CD14-positive monocyte (primary cell): ENCODE measurements at regions not wholly inside any gene's neighbourhood (a gene's known extent, or its start where the extent isn't known, plus 50 kb on each side); places are given as distances from the start of the nearest gene placed in this dataset.
A peak's percentile ranks its signal among the peaks of the same experiment; 100 is the strongest.
"Not testable (repeated sequence)": the region's sequence is repeated elsewhere in the genome, so short reads cannot be mapped to it uniquely, and the experiment has no call there.

Experiments
- DNase-seq, 3 donors: peaks; one replicate each; pipeline ENCODE4 v3.0.0-alpha.2; 2011 to 2022
- H2AFZ ChIP-seq: 2 replicates; pipeline ENCODE4 v1.6.0; 2012; ENCODE audit warnings: mild to moderate bottlenecking, low read depth, low read length, inconsistent platforms; ENCODE audit not compliant: insufficient read depth, poor library complexity, severe bottlenecking
- H3K27ac ChIP-seq, 2 donors: 1 replicate in 1 of 2; 2 replicates in 1 of 2; pipeline ENCODE4 v1.5.1; 2012 to 2013; ENCODE audit warnings: low read length in 2 of 2, control low read depth in 1 of 2, inconsistent platforms in 1 of 2, low read depth in 1 of 2, mild to moderate bottlenecking in 1 of 2
- H3K27me3 ChIP-seq, 2 donors: one replicate each; pipeline versions ENCODE4 v1.6.0 to v1.6.1; 2011 to 2013; ENCODE audit warnings: low read length in 2 of 2; ENCODE audit not compliant: control insufficient read depth in 2 of 2, insufficient read depth in 2 of 2
- H3K36me3 ChIP-seq, 2 donors: replicated peaks in 1 of 2; 1 replicate in 1 of 2; 2 replicates in 1 of 2; pipeline versions ENCODE4 v1.5.1 to v1.6.1; 2012 to 2013; ENCODE audit warnings: low read length in 2 of 2, control low read depth in 1 of 2, inconsistent platforms in 1 of 2, mild to moderate bottlenecking in 1 of 2; ENCODE audit not compliant: insufficient read depth in 2 of 2, control insufficient read depth in 1 of 2
- H3K4me1 ChIP-seq, 2 donors: 1 replicate in 1 of 2; 2 replicates in 1 of 2; pipeline versions ENCODE4 v1.5.1 to v1.6.1; 2012 to 2013; ENCODE audit warnings: low read length in 2 of 2, control low read depth in 1 of 2, inconsistent platforms in 1 of 2, mild to moderate bottlenecking in 1 of 2, moderate library complexity in 1 of 2; ENCODE audit not compliant: insufficient read depth in 2 of 2, control insufficient read depth in 1 of 2
- H3K4me2 ChIP-seq: replicated peaks from 2 replicates; pipeline ENCODE3; 2012; ENCODE audit warnings: low read length, moderate library complexity, mild to moderate bottlenecking; ENCODE audit not compliant: poor library complexity, severe bottlenecking; ENCODE audit errors: extremely low read depth
- H3K4me3 ChIP-seq, 3 experiments: fragments of 200-600 bp in 1 of 3; sonication (generic) in 1 of 3; replicated peaks in 1 of 3; 1 replicate in 2 of 3; 2 replicates in 1 of 3; pipeline ENCODE4 v1.5.1; 2011 to 2013; ENCODE audit warnings: low read length in 3 of 3, mild to moderate bottlenecking in 3 of 3, control low read depth in 2 of 3, low read depth in 2 of 3, inconsistent platforms in 1 of 3, moderate library complexity in 1 of 3
- H3K79me2 ChIP-seq: 2 replicates; pipeline ENCODE4 v1.6.0; 2012; ENCODE audit warnings: mild to moderate bottlenecking, control low read depth, inconsistent platforms, low read length, moderate library complexity; ENCODE audit not compliant: insufficient read depth
- H3K9ac ChIP-seq: 2 replicates; pipeline ENCODE4 v1.6.0; 2017; ENCODE audit warnings: low read length, mild to moderate bottlenecking; ENCODE audit not compliant: insufficient read depth, poor library complexity, severe bottlenecking
- H3K9me3 ChIP-seq, 2 donors: replicated peaks in 1 of 2; 1 replicate in 1 of 2; 2 replicates in 1 of 2; pipeline versions ENCODE4 v1.5.1 to v1.6.1; 2012 to 2013; ENCODE audit warnings: low read length in 2 of 2, control low read depth in 1 of 2; ENCODE audit not compliant: control insufficient read depth in 1 of 2, insufficient read depth in 1 of 2
- H4K20me1 ChIP-seq: 2 replicates; pipeline ENCODE4 v1.6.0; 2012; ENCODE audit warnings: mild to moderate bottlenecking, low read length, control low read depth, moderate library complexity; ENCODE audit not compliant: insufficient read depth
- H3K27ac Mint-ChIP-seq, 7 donors: one replicate each; pipeline ENCODE4 v1.8.0; 2020; ENCODE audit warnings: mild to moderate bottlenecking in 7 of 7, mixed read lengths in 7 of 7, moderate library complexity in 6 of 7, inconsistent platforms in 2 of 7
- H3K27me3 Mint-ChIP-seq, 3 donors: one replicate each; pipeline ENCODE4 v1.8.0; 2021 to 2022; ENCODE audit warnings: low read depth in 3 of 3, mild to moderate bottlenecking in 3 of 3, mixed read lengths in 3 of 3, moderate library complexity in 3 of 3, inconsistent platforms in 1 of 3
- H3K36me3 Mint-ChIP-seq, 2 donors: one replicate each; pipeline ENCODE4 v1.8.0; 2020; ENCODE audit warnings: mixed read lengths in 2 of 2, inconsistent platforms in 1 of 2, mild to moderate bottlenecking in 1 of 2
- H3K4me1 Mint-ChIP-seq: one replicate; pipeline ENCODE4 v1.8.0; 2020; ENCODE audit warnings: mild to moderate bottlenecking, mixed read lengths
- H3K4me3 Mint-ChIP-seq, 2 donors: one replicate each; pipeline ENCODE4 v1.8.0; 2020; ENCODE audit warnings: mild to moderate bottlenecking in 2 of 2, mixed read lengths in 2 of 2, moderate library complexity in 1 of 2
- H3K9me3 Mint-ChIP-seq, 7 donors: one replicate each; pipeline ENCODE4 v1.8.0; 2020 to 2022; ENCODE audit warnings: mixed read lengths in 7 of 7, mild to moderate bottlenecking in 6 of 7, moderate library complexity in 6 of 7, inconsistent platforms in 2 of 7
- WGBS: methylation state at CpG from one replicate; pipeline ENCODE4 v1.1.5; 2013; ENCODE audit warnings: missing lambda C conversion rate; ENCODE audit not compliant: insufficient coverage; 5-methylcytosine and 5-hydroxymethylcytosine counted together
- intact Hi-C, 2 donors: fragments of 100-400 bp; cut with micrococcal nuclease; formaldehyde crosslinking; loops; one replicate each; pipeline versions ENCODE4 v1.15.0 to v1.15.1; 2023
- TF ChIP-seq, protein P1 (sequence below): fragments of 200-600 bp; IDR thresholded peaks from one replicate; pipeline ENCODE4 v1.8.0; 2022; ENCODE audit warnings: antibody characterized with exemption, mild to moderate bottlenecking

- Histone ChIP-seq H3K27ac (no peak overlapping the region), H3K9ac (no peak overlapping the region), H4K20me1 (no peaks in the 10 kb centered on the region), H3K79me2 (no peaks in the 10 kb centered on the region), H3K4me1 (no peaks in the 10 kb centered on the region), H3K9me3 (peaks cover 0 to 22% of the 10 kb centered on the region in 2 donors), H3K4me2 (no peak overlapping the region), H3K27me3 (peaks cover 0 to 9% of the 10 kb centered on the region in 2 donors), H3K36me3 (no peaks in the 10 kb centered on the region), H2AFZ (no peak overlapping the region), H3K4me3 (no peak overlapping the region)
- H3K27ac Mint-ChIP-seq, result no peak overlapping the region
- no peak overlapping the region for H3K4me3 Mint-ChIP-seq
- no peaks in the 10 kb centered on the region for H3K36me3 Mint-ChIP-seq
- DNase-seq, result no peak
- H3K27me3 Mint-ChIP-seq, result peaks cover 11 to 28% (median 18%) of the 10 kb centered on the region in 3 donors
- H3K9me3 Mint-ChIP-seq, result peaks cover 11 to 45% (median 22%) of the 10 kb centered on the region in 7 donors
- WGBS, result 90% methylated on average over 3 of the region's 4 CpGs
- peaks cover 1% of the 10 kb centered on the region for H3K4me1 Mint-ChIP-seq
- TF ChIP-seq, protein P1, sequence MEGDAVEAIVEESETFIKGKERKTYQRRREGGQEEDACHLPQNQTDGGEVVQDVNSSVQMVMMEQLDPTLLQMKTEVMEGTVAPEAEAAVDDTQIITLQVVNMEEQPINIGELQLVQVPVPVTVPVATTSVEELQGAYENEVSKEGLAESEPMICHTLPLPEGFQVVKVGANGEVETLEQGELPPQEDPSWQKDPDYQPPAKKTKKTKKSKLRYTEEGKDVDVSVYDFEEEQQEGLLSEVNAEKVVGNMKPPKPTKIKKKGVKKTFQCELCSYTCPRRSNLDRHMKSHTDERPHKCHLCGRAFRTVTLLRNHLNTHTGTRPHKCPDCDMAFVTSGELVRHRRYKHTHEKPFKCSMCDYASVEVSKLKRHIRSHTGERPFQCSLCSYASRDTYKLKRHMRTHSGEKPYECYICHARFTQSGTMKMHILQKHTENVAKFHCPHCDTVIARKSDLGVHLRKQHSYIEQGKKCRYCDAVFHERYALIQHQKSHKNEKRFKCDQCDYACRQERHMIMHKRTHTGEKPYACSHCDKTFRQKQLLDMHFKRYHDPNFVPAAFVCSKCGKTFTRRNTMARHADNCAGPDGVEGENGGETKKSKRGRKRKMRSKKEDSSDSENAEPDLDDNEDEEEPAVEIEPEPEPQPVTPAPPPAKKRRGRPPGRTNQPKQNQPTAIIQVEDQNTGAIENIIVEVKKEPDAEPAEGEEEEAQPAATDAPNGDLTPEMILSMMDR, result no peak
- intact Hi-C loops, result no loop called here
These were observed 85.2 kb downstream of the SPRY4 start for GRCh38 chr5:142239394-142240159.

- TF ChIP-seq, protein P1, result no peak
- no peak overlapping the region for H3K4me3 ChIP-seq
- Mint-ChIP-seq H3K4me1 (peaks cover 1% of the 10 kb centered on the region), H3K9me3 (peaks cover 10 to 36% (median 20%) of the 10 kb centered on the region in 7 donors), H3K36me3 (no peaks in the 10 kb centered on the region), H3K27ac (no peak overlapping the region), H3K27me3 (peaks cover 17 to 38% (median 21%) of the 10 kb centered on the region in 3 donors), H3K4me3 (no peak overlapping the region)
- peaks cover 0 to 9% of the 10 kb centered on the region in 2 donors for H3K27me3 ChIP-seq
- no peak overlapping the region for H3K9ac ChIP-seq
- no peaks in the 10 kb centered on the region for H3K79me2 ChIP-seq
- H3K9me3 ChIP-seq, result peaks cover 0 to 21% of the 10 kb centered on the region in 2 donors
- no peak for DNase-seq
- H4K20me1 ChIP-seq, result no peaks in the 10 kb centered on the region
- intact Hi-C loops, result no loop called here
- WGBS, result no CpG with 5 or more reads among the region's 3 CpGs
- no peaks in the 10 kb centered on the region for H3K4me1 ChIP-seq
- H3K4me2 ChIP-seq, result no peak overlapping the region
- H3K27ac ChIP-seq, result no peak overlapping the region
- H3K36me3 ChIP-seq, result no peaks in the 10 kb centered on the region
- no peak overlapping the region for H2AFZ ChIP-seq
These were observed 87.1 kb downstream of the SPRY4 start for GRCh38 chr5:142237707-142238106.

DNA sequence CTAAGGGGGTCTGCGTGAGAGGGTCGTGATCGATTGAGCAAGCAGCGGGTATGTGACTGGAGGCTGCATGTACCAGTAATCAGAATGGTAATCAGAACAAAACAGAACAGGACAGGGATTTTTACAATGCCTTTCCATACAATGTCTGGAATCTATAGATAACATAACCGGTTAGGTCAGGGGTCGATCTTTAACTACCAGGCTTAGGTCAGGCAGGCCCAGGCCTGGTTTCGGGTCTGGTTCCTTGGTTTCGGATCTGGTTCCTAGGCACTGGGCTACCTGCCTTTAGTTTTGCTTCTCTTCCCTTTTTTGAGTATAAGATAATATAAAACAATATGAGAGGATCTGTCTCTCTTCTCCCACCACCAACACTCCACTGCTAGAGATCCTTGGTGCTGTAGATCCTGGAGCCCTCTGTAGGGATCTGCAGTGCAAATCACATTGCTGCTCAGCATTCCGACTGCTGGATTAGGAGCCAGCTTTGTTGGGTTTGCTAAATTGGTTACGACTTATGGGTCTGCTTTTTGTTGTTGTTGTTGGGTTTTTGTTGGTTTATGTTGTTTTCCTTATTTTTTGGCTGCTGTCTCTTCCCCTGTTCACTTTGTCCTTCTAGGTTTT lies 88.0 kb downstream of the SPRY4 start:
- H3K36me3 Mint-ChIP-seq, H2AFZ ChIP-seq, H3K4me1 Mint-ChIP-seq, H3K27me3 ChIP-seq, intact Hi-C loops, H3K4me3 ChIP-seq, H3K27ac ChIP-seq, H3K36me3 ChIP-seq, DNase-seq, H3K9ac ChIP-seq, H3K4me1 ChIP-seq, H3K79me2 ChIP-seq, H3K4me2 ChIP-seq, H4K20me1 ChIP-seq, H3K4me3 Mint-ChIP-seq: not testable (repeated sequence)
- 100% methylated on average over 2 of the region's 10 CpGs for WGBS
- peak overlapping the region in 1 of 7 donors; percentile 73 for H3K27ac Mint-ChIP-seq
- H3K9me3 Mint-ChIP-seq, result peaks cover 7 to 27% (median 14%) of the 10 kb centered on the region in 7 donors
- peaks cover 0 to 13% of the 10 kb centered on the region in 2 donors for H3K9me3 ChIP-seq
- H3K27me3 Mint-ChIP-seq, result peaks cover 18 to 40% (median 20%) of the 10 kb centered on the region in 3 donors
